GF-D8 (cell line): ENCODE measurements at regions not wholly inside any gene's neighbourhood (a gene's known extent, or its start where the extent isn't known, plus 50 kb on each side); places are given as distances from the start of the nearest gene placed in this dataset.

Experiments
- DNase-seq: peaks from one replicate; lab custom pipeline; 2025; lab: John Stamatoyannopoulos, UW

GRCh38 chr2:47315475-47315874, 53.6 kb upstream of the EPCAM start:
- no peak for DNase-seq

DNA sequence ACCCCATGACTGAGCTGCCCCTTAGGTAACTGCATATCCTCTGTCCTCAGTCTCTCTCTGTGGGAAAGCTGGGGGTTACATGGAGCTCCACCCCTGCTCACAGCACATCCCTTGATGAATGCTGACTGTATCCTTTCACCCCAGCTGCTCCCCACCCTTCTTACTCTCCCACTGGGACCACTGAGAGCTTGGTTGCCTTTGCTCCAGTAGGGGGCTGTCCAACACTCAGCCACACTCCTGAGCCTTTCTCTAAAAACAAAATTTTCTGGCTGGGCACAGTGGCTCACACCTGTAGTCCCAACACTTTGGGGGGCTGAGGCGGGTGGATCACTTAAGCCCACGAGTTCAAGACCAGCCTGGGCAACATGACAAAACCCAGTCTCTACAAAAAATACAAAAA, 55.4 kb upstream of the EPCAM start:
- DNase-seq, result no peak

DNA sequence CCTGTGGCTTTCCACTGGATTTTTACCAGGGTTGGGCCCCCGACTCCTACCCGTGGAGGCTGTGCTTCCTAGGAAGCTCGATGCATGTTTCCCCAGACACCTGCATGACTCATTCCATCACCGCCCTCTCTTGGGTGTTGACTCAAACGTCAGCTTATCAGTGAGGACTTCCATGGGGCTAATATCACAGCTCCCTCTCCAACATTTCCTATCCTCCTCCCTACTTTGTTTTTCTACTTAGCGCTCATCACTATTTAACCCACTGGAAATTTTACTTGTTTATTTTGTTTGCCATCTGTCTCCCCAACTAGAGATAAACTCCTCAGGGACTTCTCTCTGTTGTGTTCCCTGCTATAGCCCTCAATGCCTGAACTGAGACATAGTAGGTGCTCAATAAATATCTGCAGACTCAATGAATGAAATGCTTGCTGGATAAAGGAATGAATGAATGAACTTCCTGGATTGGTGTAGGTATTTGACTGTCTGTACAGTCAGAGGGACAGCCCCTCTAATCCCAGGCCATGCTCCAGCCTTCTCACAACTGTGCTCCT, 55.9 kb upstream of the EPCAM start:
- DNase-seq, result no peak

DNA sequence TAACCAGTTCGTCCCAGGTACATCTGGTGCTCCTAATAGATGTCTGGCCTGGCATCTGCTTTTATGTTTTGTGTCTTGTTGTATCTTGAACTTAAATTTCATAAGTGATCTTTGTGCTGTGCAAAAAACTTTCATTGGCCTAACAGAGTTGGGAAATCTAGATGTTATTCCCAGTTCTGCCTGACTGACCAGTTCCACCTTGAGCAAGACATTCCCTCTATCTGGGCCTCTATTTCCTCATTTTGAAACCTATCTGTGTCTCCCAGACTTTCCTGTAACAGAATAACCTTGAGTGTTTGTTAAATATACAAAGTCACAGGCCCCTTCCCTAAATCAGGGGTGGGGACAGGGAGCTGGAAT, 56.6 kb upstream of the EPCAM start:
- no peak for DNase-seq

DNA sequence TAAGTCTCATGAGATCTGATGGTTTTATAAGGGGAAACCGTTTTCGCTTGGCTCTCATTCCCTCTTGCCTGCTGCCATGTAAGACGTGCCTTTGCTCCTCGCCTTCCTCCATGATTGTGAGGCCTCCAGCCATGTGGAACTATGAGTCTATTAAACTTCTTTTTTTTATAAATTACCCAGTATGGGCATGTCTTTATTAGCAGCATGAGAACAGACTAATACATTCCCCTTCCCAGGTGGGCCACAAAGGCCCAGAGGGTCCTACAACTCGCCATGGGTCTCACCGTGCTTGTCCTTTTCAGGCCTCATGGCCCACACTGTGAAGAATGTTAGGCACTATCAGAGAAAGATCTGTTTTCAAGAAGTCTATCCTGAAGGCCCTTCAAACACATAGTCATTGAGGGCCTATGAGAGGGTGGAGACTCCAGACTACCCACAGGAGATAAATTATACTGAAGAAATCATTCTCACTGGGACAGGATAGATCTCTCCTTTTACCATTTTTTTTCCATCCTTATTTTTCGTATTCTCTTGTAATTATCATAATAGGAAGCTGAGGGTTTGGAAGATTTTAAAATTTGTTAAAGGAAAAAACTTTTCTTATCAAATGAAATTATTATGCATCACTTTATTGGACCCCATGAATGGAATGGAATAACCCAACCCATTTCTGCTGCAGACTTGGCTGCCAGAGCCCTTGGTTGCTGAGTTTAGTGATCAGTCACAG, 57.2 kb upstream of the EPCAM start:
- no peak for DNase-seq

DNA sequence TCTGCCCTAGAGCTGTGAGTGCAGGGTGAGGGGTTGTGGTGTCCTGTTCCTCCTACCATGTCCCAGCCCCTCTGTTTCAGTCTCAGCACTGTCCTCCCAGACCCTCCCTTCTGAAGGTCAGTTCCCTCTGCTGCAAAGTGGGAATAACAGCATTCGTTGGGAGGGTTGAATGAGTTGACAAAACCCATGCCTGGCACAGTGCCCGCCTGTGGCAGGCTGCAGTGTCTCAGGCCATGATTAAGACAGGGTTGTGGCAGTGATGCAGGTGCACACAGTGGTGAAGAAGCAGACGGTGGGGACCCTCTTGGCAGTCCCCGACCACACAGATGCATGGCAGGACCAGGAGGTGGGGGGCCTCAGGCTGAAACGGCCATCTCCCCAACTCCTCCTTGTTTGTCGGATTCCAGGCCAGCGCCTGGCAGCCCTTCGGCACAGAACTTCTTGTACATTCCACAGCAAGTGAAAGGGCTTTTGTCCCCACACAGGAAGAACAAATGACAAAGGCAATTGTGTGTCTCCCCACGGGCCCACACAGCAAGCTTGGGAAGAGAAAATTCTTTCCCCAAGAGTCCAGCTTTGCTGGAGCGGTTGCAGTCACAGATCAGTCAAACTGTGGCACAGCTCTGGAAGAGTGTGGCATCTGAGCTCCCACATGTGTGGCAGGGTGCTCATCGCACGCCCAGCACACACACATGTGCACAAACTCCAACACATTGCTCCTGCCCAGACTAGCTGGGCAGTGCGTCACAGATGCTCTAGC, 58.1 kb upstream of the EPCAM start:
- DNase-seq, result no peak

GRCh38 chr2:47309952-47310800, 58.9 kb upstream of the EPCAM start:
- peak; percentile 72 for DNase-seq

GRCh38 chr2:47309472-47309951, 59.6 kb upstream of the EPCAM start:
- no peak for DNase-seq

DNA sequence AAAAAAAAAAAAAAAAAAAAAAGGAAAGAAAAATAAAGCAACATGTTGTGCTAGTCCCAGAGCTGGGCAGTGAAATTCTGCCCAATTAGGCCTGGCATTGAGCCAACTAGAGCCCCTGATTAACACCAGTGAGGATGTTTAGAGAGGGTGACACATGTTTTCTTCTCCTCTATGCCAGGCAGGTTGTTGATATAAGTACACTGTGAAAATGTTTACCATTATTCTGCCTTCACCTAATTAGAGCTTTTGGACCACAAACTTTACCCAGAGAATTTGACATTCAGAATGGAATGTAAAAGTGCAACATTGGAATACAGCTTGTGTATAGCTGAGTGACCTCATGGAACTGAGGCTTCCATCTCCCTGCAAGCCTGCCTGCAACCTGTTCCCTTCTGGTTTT, 62.0 kb upstream of the EPCAM start:
- DNase-seq, result no peak

GRCh38 chr2:47304654-47305053, 64.5 kb upstream of the EPCAM start:
- no peak for DNase-seq

GRCh38 chr2:47303341-47304148, 65.6 kb upstream of the EPCAM start:
- DNase-seq, result no peak

GRCh38 chr2:47302308-47302707, 66.8 kb upstream of the EPCAM start:
- DNase-seq, result no peak

DNA sequence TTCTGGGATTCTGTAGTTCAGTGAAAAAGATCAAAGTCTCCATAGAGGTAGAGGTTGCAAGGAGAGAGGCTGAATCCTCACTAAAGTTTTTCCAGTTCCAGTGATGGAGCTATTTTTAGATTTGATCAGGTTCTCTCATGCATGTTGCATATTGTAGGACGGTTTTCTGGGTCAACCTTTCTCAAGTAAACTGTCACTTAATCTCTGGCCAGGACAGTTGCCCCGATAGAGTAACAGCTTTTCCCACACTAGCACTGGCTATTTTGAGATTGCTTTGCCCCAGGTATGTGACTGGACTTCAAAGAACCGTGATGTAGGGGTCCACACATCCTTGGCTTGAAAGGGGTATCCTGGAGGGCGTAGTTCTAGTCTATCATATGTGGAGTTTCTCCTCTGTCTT, 67.4 kb upstream of the EPCAM start:
- no peak for DNase-seq

DNA sequence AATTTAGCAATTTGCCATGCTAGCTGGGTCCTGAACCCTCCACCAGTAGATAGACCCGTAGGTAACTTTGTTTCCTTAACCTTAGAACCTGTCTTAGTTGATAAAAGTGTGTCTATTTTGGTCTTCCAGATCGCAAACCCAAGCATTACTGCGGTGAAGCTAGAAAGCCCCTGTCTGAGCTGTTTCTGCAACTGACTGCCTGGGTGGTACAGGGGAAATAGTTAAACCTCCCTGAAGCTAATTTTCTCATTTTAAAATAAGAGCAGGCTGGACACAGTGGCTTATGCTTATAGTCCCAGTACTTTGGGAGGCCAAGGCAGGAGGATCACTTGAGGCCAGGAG, 67.9 kb upstream of the EPCAM start:
- DNase-seq, result no peak

- peak; percentile 69 for DNase-seq
Measured at GRCh38 chr2:47300609-47301276, 68.4 kb upstream of the EPCAM start.

DNA sequence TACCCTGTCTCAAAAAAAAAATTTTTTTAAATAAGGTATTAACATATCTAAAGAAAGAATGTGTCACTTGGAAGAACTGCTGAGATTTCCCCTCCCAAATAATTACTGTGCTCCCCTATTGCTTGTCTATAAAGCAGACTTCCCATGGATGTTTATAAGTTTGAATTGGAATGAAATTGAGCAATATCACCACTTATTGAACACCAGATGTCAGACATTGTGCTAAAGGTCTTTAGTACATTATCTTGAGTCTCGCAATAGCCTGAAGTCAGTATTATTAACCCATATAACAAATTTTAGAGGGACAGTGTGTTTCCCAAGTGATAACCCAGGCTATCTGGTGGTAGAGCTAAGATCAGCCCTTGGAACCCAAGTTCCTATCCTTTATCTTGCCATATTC, 69.0 kb upstream of the EPCAM start:
- DNase-seq, result no peak

GRCh38 chr2:47299555-47299954, 69.6 kb upstream of the EPCAM start:
- DNase-seq, result no peak

DNA sequence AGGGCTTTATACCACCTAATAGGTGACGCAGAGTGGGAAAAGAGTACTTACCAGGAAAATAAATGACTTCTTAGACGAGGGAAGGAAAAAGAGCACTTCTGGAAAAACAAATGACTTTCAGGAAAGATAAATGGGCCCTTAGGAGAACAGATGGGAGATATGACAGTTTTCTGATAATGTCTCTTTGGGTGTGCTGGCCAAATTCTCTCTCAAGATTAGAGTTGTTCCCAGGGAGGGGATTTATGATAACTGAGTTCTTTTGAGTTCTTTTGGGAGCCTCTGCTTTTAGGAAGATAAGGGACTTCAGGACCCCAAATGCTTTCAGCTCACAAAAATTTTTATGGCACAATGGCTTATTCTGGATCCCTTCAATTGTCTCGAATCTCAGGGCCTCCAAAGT, 70.3 kb upstream of the EPCAM start:
- no peak for DNase-seq

DNA sequence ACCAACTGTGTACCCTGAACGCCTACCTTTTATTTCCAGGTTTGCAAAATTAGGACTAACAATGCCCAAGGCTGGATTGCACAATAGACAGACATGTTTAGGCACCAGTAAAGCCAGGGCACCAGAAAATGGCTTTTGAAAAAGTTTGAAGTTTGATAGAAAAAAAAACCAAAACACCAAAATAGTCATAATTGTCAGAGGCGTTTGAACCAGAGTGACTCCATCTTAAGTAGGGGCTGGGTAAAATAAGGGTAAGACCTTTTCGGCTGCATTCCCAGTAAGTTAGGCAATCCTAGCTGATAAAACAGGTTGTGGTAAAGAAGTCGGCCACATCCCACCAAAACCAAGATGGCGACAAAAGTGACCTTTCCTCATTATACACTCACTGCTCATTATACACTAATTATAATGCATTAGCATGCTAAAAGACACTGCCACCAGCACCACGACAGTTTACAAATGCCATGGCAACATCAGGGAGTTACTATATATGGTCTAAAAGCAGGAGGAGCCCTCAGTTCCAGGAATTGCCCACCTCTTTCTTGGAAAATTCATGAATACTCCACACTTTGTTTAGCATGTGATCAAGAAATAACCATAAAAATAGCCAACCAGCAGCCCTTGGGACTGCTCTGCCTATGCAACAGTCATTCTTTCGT, 71.2 kb upstream of the EPCAM start:
- no peak for DNase-seq

DNA sequence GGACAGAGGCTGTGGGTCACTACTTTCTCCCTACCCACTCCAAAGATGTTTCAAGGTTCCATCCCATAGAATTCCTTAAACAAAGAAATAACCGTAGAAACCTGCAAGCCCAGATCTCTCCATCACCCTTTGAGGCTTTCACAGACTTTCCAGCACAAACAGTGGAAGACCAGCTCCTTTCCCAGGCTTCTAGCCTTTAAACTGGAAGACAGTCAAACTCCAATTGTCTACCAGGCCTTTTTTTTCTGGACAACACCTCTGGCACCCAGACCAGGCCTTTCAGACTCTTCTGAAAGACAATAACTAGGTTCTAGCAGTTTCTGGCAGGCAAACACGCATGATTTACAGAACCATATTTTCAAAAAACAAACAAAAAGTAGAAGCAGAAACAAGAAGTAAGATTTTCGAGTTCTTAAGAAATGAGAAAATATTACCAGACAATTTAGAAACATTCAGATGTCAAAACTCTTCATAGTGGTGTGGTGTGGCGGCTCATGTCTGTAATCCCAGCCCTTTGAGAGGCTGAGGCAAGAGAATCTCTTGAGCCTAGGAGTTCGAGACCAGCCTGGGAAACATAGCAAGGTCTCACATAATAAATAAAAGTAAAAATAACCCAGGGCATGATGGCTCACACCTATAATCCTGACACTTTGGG, 73.0 kb upstream of the EPCAM start:
- no peak for DNase-seq
